ENCODE measurements at regions not wholly inside any gene's neighbourhood (a gene's known extent, or its start where the extent isn't known, plus 50 kb on each side); places are given as distances from the start of the nearest gene placed in this dataset.

- DNase-seq = no peak
Observed at GRCh38 chr18:64546451-64546850, 397.6 kb upstream of the LINC00305 start.

GRCh38 chr18:64539847-64540246 lies 391.0 kb upstream of the LINC00305 start:
- DNase-seq = no peak

GRCh38 chr18:64528646-64529045 lies 379.8 kb upstream of the LINC00305 start:
- DNase-seq = no peak

GRCh38 chr18:64519201-64519600 lies 370.3 kb upstream of the LINC00305 start:
- DNase-seq = no peak

GRCh38 chr18:64518191-64518590 lies 369.3 kb upstream of the LINC00305 start:
- DNase-seq = no peak

- no peak for DNase-seq
Observed at GRCh38 chr18:64513401-64513800, 364.5 kb upstream of the LINC00305 start.

GRCh38 chr18:64490207-64490606 lies 341.3 kb upstream of the LINC00305 start:
- DNase-seq = no peak

- DNase-seq = no peak
Observed at GRCh38 chr18:64488698-64489097, 339.8 kb upstream of the LINC00305 start.

- DNase-seq = peak; percentile 3
Observed at GRCh38 chr18:64474773-64475172, 325.9 kb upstream of the LINC00305 start.

GRCh38 chr18:64474255-64474654 lies 325.4 kb upstream of the LINC00305 start:
- DNase-seq = no peak

GRCh38 chr18:64449434-64449833 lies 300.5 kb upstream of the LINC00305 start:
- no peak for DNase-seq

- no peak for DNase-seq
Observed at GRCh38 chr18:64444819-64445218, 295.9 kb upstream of the LINC00305 start.

GRCh38 chr18:64438178-64438577 lies 289.3 kb upstream of the LINC00305 start:
- no peak for DNase-seq

- no peak for DNase-seq
Observed at GRCh38 chr18:64436111-64436510, 287.2 kb upstream of the LINC00305 start.

- no peak for DNase-seq
Observed at GRCh38 chr18:64419156-64419555, 270.3 kb upstream of the LINC00305 start.

GRCh38 chr18:64416990-64417389 lies 268.1 kb upstream of the LINC00305 start:
- DNase-seq = no peak

GRCh38 chr18:64415218-64415617 lies 266.3 kb upstream of the LINC00305 start:
- DNase-seq = no peak

GRCh38 chr18:64410685-64411084 lies 261.8 kb upstream of the LINC00305 start:
- DNase-seq = no peak

- peak; percentile 28 for DNase-seq
Observed at GRCh38 chr18:64409511-64409910, 260.6 kb upstream of the LINC00305 start.

- no peak for DNase-seq
Observed at GRCh38 chr18:64407606-64408005, 258.7 kb upstream of the LINC00305 start.

- DNase-seq = peak; percentile 84
Observed at GRCh38 chr18:64405161-64405560, 256.3 kb upstream of the LINC00305 start.

- DNase-seq = no peak
Observed at GRCh38 chr18:64403784-64404503, 255.1 kb upstream of the LINC00305 start.

- DNase-seq = peak; percentile 38
Observed at GRCh38 chr18:64402636-64403035, 253.7 kb upstream of the LINC00305 start.

- DNase-seq = no peak
Observed at GRCh38 chr18:64401268-64402060, 252.6 kb upstream of the LINC00305 start.
